MCF 10A (cell line): ENCODE measurements at regions not wholly inside any gene's neighbourhood (a gene's known extent, or its start where the extent isn't known, plus 50 kb on each side); places are given as distances from the start of the nearest gene placed in this dataset.

Experiments used
- BruUV-seq: library from RNA; stranded (reverse); fragments of 400-500 nt; replicated peaks from 2 replicates; lab custom pipeline; 2021; lab: Mats Ljungman, UMichigan
- CTCF ChIA-PET: fragments of 300-600 bp; sonication (Branson Sonifier 250); formaldehyde crosslinking; extraction: SDS; loops from one replicate; lab custom pipeline; 2021; ENCODE audit warnings: antibody characterized with exemption, inconsistent platforms; lab: Yijun Ruan, JAX
- POLR2A ChIA-PET: fragments of 300-600, 350-650 bp; sonication (Branson Sonifier 250); formaldehyde crosslinking; extraction: SDS; loops from one replicate; lab custom pipeline; 2020; ENCODE audit warnings: antibody characterized with exemption, inconsistent platforms; lab: Yijun Ruan, JAX
- DNase-seq: peaks from one replicate; pipeline ENCODE4 v3.0.0-alpha.2; 2018; ENCODE audit not compliant: unreplicated experiment
- H3K27ac Mint-ChIP-seq: one replicate; pipeline ENCODE4 v1.8.0; 2022; ENCODE audit warnings: mild to moderate bottlenecking, low read depth, mixed read lengths; ENCODE audit not compliant: unreplicated experiment
- H3K27me3 Mint-ChIP-seq: one replicate; pipeline ENCODE4 v1.8.0; 2022; ENCODE audit warnings: mixed read lengths; ENCODE audit not compliant: insufficient read depth, unreplicated experiment
- H3K36me3 Mint-ChIP-seq: one replicate; pipeline ENCODE4 v1.8.0; 2022; ENCODE audit warnings: mild to moderate bottlenecking, moderate library complexity, mixed read lengths; ENCODE audit not compliant: insufficient read depth, unreplicated experiment
- H3K4me1 Mint-ChIP-seq: one replicate; pipeline ENCODE4 v1.8.0; 2022; ENCODE audit warnings: mixed read lengths; ENCODE audit not compliant: insufficient read depth, unreplicated experiment
- H3K4me3 Mint-ChIP-seq: one replicate; pipeline ENCODE4 v1.8.0; 2022; ENCODE audit warnings: mild to moderate bottlenecking, moderate library complexity, mixed read lengths; ENCODE audit not compliant: unreplicated experiment
- H3K9me3 Mint-ChIP-seq: one replicate; pipeline ENCODE4 v1.8.0; 2022; ENCODE audit warnings: mixed read lengths; ENCODE audit not compliant: unreplicated experiment
- CTCF ChIP-seq: fragments of 200-600 bp; IDR thresholded peaks from one replicate; pipeline ENCODE4 v1.8.0; 2022; ENCODE audit warnings: antibody characterized with exemption, mild to moderate bottlenecking; ENCODE audit not compliant: unreplicated experiment
- intact Hi-C: fragments of 100-400 bp; cut with micrococcal nuclease; formaldehyde crosslinking; loops from 2 replicates; pipeline ENCODE4 v1.14.1; 2022

GRCh38 chrX:140050906-140051305, 85.6 kb upstream of the CXorf66 start:
- BruUV-seq: no TSS peak
- no peak overlapping the region for H3K27ac Mint-ChIP-seq
- intact Hi-C loops: loop anchor here (1.0 kb wide), 2 partner anchors 610 to 614 kb away; no protein-coding TSS in a partner anchor
- no peaks in the 10 kb centered on the region for H3K9me3 Mint-ChIP-seq
- peaks cover 39% of the 10 kb centered on the region for H3K27me3 Mint-ChIP-seq
- no peaks in the 10 kb centered on the region for H3K4me1 Mint-ChIP-seq
- H3K36me3 Mint-ChIP-seq: no peaks in the 10 kb centered on the region
- TF ChIP-seq CTCF: peak; percentile 34
- peak; percentile 35 for DNase-seq
- POLR2A ChIA-PET: interaction anchor here (0.7 kb wide), 1 partner anchor 1266 kb away, joined by 3 read pairs; no protein-coding TSS in a partner anchor
- CTCF ChIA-PET: interaction anchor here (0.6 to 14.2 kb wide), 10 partner anchors 10 to 682 kb away, joined by 3 to 221 read pairs (median 4); no protein-coding TSS in a partner anchor
- no peak overlapping the region for H3K4me3 Mint-ChIP-seq

GRCh38 chrX:140040386-140040785, 75.1 kb upstream of the CXorf66 start:
- DNase-seq: peak; percentile 90
- Mint-ChIP-seq H3K4me3 (no peak overlapping the region), H3K4me1 (no peaks in the 10 kb centered on the region), H3K27me3 (peaks cover 11% of the 10 kb centered on the region), H3K9me3 (peaks cover 7% of the 10 kb centered on the region), H3K36me3 (no peaks in the 10 kb centered on the region), H3K27ac (no peak overlapping the region)
- ChIA-PET CTCF (interaction anchor here (1.5 kb wide), 1 partner anchor 10 kb away, joined by 4 read pairs; no protein-coding TSS in a partner anchor), POLR2A (interaction anchor here (1.2 kb wide), 1 partner anchor 625 kb away, joined by 4 read pairs; no protein-coding TSS in a partner anchor)
- TF ChIP-seq CTCF: no peak
- intact Hi-C loops: no loop called here
- no TSS peak for BruUV-seq

GRCh38 chrX:140038842-140039241, 73.5 kb upstream of the CXorf66 start:
- no TSS peak for BruUV-seq
- peaks cover 7% of the 10 kb centered on the region for H3K9me3 Mint-ChIP-seq
- DNase-seq: no peak
- no peak overlapping the region for H3K27ac Mint-ChIP-seq
- intact Hi-C loops: no loop called here
- peaks cover 5% of the 10 kb centered on the region for H3K4me1 Mint-ChIP-seq
- CTCF ChIA-PET: no interaction called here
- H3K4me3 Mint-ChIP-seq: no peak overlapping the region
- H3K36me3 Mint-ChIP-seq: no peaks in the 10 kb centered on the region
- POLR2A ChIA-PET: no interaction called here
- peaks cover 16% of the 10 kb centered on the region for H3K27me3 Mint-ChIP-seq
- no peak for TF ChIP-seq CTCF

- Mint-ChIP-seq H3K27me3 (peaks cover 21% of the 10 kb centered on the region), H3K4me3 (no peak overlapping the region), H3K27ac (no peak overlapping the region), H3K36me3 (no peaks in the 10 kb centered on the region), H3K4me1 (peaks cover 5% of the 10 kb centered on the region), H3K9me3 (peaks cover 7% of the 10 kb centered on the region)
- intact Hi-C loops: loop anchor here (1.0 kb wide), 1 partner anchor 626 kb away; no protein-coding TSS in a partner anchor
- BruUV-seq: no TSS peak
- POLR2A ChIA-PET: interaction anchor here (0.6 to 0.9 kb wide), 2 partner anchors 126 to 627 kb away, joined by 3 to 4 read pairs; no protein-coding TSS in a partner anchor
- peak; percentile 33 for DNase-seq
- TF ChIP-seq CTCF: peak; percentile 37
- CTCF ChIA-PET: interaction anchor here (0.7 to 2.0 kb wide), 6 partner anchors 17 to 630 kb away, joined by 3 to 10 read pairs (median 4); no protein-coding TSS in a partner anchor
Observed at GRCh38 chrX:140034916-140035315, 69.6 kb upstream of the CXorf66 start.
